Panc1 (cell line): ENCODE measurements at regions not wholly inside any gene's neighbourhood (a gene's known extent, or its start where the extent isn't known, plus 50 kb on each side); places are given as distances from the start of the nearest gene placed in this dataset.

ENCODE experiments used
- ATAC-seq: fragments of 200-7000 bp; cut with Tn5 transposase; 2 replicates; pipeline ENCODE4 v1.9.1; 2020; ENCODE audit warnings: mild to moderate bottlenecking, moderate library complexity
- BruUV-seq: library from RNA; stranded (reverse); fragments of 400-500 nt; replicated peaks from 2 replicates; lab custom pipeline; 2021; lab: Mats Ljungman, UMichigan
- CTCF ChIA-PET: fragments of 300-600 bp; sonication (Branson Sonifier 250); formaldehyde crosslinking; loops from one replicate; lab custom pipeline; 2022; ENCODE audit warnings: antibody characterized with exemption; lab: Charles Lee
- POLR2A ChIA-PET: fragments of 300-600 bp; sonication (Branson Sonifier 250); formaldehyde crosslinking; loops from one replicate; lab custom pipeline; 2022; ENCODE audit warnings: antibody characterized with exemption; lab: Charles Lee
- DNase-seq: peaks from one replicate; pipeline ENCODE4 v3.0.0-alpha.2; 2010; ENCODE audit warnings: low read depth, low spot score
- H3K27ac ChIP-seq: 2 replicates; pipeline ENCODE4 v1.5.1; 2011; ENCODE audit warnings: mild to moderate bottlenecking, low read length, inconsistent platforms
- H3K27me3 ChIP-seq: fragments of 200-500 bp; sonication (Bioruptor generic); 2 replicates; pipeline ENCODE4 v1.6.0; 2014; ENCODE audit warnings: low read length, inconsistent platforms; ENCODE audit not compliant: control insufficient read depth, insufficient read depth
- H3K36me3 ChIP-seq: fragments of 200-500 bp; sonication (Bioruptor generic); 2 replicates; pipeline ENCODE4 v1.5.1; 2014; ENCODE audit warnings: inconsistent platforms, mild to moderate bottlenecking, low read length, moderate library complexity; ENCODE audit not compliant: control insufficient read depth, insufficient read depth
- H3K4me1 ChIP-seq: 2 replicates; pipeline ENCODE4 v1.5.1; 2011; ENCODE audit warnings: inconsistent platforms, mild to moderate bottlenecking, low read length, moderate library complexity; ENCODE audit not compliant: control insufficient read depth, insufficient read depth
- H3K4me3 ChIP-seq, 2 experiments: 2 replicates each; pipeline ENCODE4 v1.5.1; 2011 to 2012; ENCODE audit warnings: low read depth in 2 of 2, low read length in 2 of 2, mild to moderate bottlenecking in 2 of 2, inconsistent platforms in 1 of 2, moderate library complexity in 1 of 2
- H3K9me3 ChIP-seq: fragments of 200-500 bp; sonication (Bioruptor generic); 2 replicates; pipeline ENCODE4 v1.5.1; 2014; ENCODE audit warnings: low read depth, mild to moderate bottlenecking, inconsistent platforms, low read length, moderate library complexity; ENCODE audit not compliant: control insufficient read depth, insufficient read depth
- CTCF ChIP-seq: fragments of 450-650 bp; IDR thresholded peaks from 2 replicates; pipeline ENCODE4 v1.5.1; 2017; ENCODE audit warnings: mild to moderate bottlenecking
- POLR2AphosphoS5 ChIP-seq: IDR thresholded peaks from 2 replicates; pipeline ENCODE4 v1.6.1; 2012; ENCODE audit warnings: mild to moderate bottlenecking, low read depth, low read length, moderate library complexity
- REST ChIP-seq, 2 experiments: IDR thresholded peaks; 2 replicates each; pipeline ENCODE4 v1.6.1; 2011 to 2012; ENCODE audit warnings: low read depth in 2 of 2, control low read depth in 1 of 2, low read length in 1 of 2, mild to moderate bottlenecking in 1 of 2, moderate library complexity in 1 of 2; ENCODE audit not compliant: insufficient read depth in 1 of 2
- SIN3A ChIP-seq: IDR thresholded peaks from 2 replicates; pipeline ENCODE4 v1.6.1; 2012; ENCODE audit warnings: low read depth, mild to moderate bottlenecking, low read length, moderate library complexity, borderline replicate concordance; ENCODE audit not compliant: insufficient read depth
- TCF7L2 ChIP-seq: IDR thresholded peaks from 2 replicates; pipeline ENCODE4 v1.6.1; 2011; ENCODE audit warnings: mild to moderate bottlenecking, low read depth, low read length, inconsistent platforms
- in situ Hi-C: cut with HindIII; loops from 2 replicates; pipeline ENCODE4 v1.10.0; 2016; ENCODE audit warnings: low sequenced_read_pairs, low pct_unique_long_range_greater_than_20kb
- intact Hi-C: fragments of 100-400 bp; cut with micrococcal nuclease; formaldehyde crosslinking; loops from one replicate; pipeline ENCODE4 v1.10.0; 2022; ENCODE audit not compliant: unreplicated experiment

GRCh38 chr7:123308254-123308951, 108.6 kb upstream of the SLC13A1 start:
- Histone ChIP-seq H3K4me1 (no peaks in the 10 kb centered on the region), H3K36me3 (0 out of 2 replicates have a peak, but pooled peaks cover 2% of the 10 kb centered on the region), H3K9me3 (no peaks in the 10 kb centered on the region), H3K4me3 (no peak overlapping the region), H3K27ac (no peak overlapping the region), H3K27me3 (no peaks in the 10 kb centered on the region)
- ChIA-PET POLR2A (no interaction called here), CTCF (no interaction called here)
- TF ChIP-seq POLR2AphosphoS5 (no peak), REST (IDR thresholded peaks at IDR 0.05; ENCODE audit: insufficient read depth in 1 of 2, low read depth in 2 of 2, low read length in 1 of 2) (no peak), CTCF (no peak), SIN3A (no peak), TCF7L2 (no peak)
- DNase-seq (no peak), ATAC-seq (no peak)
- intact Hi-C loops, result no loop called here
- no TSS peak for BruUV-seq
- in situ Hi-C loops, result no loop called here

GRCh38 chr7:123305840-123306375, 106.1 kb upstream of the SLC13A1 start:
- Histone ChIP-seq H3K9me3 (no peaks in the 10 kb centered on the region), H3K27me3 (no peaks in the 10 kb centered on the region), H3K4me1 (no peaks in the 10 kb centered on the region), H3K27ac (no peak overlapping the region), H3K36me3 (0 out of 2 replicates have a peak, but pooled peaks cover 2% of the 10 kb centered on the region), H3K4me3 (no peak overlapping the region)
- ChIA-PET POLR2A (no interaction called here), CTCF (no interaction called here)
- no peak for DNase-seq
- ATAC-seq, result no peak
- in situ Hi-C loops, result no loop called here
- BruUV-seq, result no TSS peak
- no peak for TF ChIP-seq SIN3A
- TF ChIP-seq POLR2AphosphoS5, result no peak
- TF ChIP-seq CTCF, result no peak
- TF ChIP-seq TCF7L2, result no peak
- no peak for TF ChIP-seq REST (IDR thresholded peaks at IDR 0.05; ENCODE audit: insufficient read depth in 1 of 2, low read depth in 2 of 2, low read length in 1 of 2)
- intact Hi-C loops, result no loop called here
